Midbrain (tissue), 1 donor: ENCODE measurements at regions not wholly inside any gene's neighbourhood (a gene's known extent, or its start where the extent isn't known, plus 50 kb on each side); places are given as distances from the start of the nearest gene placed in this dataset.

Source experiments
- DNase-seq: peaks from one replicate; lab custom pipeline; 2025; lab: John Stamatoyannopoulos, UW

DNA sequence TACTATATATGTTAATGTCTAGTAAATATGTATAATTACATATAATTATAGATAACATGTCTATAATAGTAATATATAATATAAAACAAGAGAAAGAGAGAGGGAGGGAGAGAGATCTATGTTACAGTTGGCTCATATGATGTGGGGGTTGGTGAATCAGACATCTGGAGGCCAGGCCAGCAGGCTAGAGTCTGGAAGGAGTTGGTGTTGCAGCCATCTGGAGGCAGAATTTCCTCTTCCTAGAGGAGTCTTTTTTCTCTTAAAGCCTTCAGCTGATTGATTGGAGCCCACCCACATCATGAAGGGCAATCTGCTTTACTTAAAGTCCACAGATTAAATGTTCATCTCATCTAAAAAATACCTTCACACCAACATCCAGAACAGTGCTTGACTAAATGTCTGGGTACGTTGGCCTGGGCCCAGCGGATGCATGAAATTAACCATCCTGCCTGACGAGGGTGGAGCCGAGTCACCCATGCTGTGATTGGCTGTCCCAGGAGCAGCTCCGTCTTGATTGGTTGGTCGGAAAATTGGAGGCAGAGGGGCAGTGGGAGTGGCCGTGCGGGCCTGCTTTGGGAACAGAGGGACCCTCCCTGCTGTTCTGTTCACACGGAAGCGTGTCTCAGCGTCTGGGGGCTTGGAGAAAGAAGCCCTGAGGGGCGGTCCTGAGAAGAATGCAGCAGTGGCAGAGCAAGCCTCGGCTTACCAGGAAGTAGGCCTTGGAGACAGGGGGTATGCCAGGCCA lies 392.4 kb downstream of the QKI start:
- no peak for DNase-seq

DNA sequence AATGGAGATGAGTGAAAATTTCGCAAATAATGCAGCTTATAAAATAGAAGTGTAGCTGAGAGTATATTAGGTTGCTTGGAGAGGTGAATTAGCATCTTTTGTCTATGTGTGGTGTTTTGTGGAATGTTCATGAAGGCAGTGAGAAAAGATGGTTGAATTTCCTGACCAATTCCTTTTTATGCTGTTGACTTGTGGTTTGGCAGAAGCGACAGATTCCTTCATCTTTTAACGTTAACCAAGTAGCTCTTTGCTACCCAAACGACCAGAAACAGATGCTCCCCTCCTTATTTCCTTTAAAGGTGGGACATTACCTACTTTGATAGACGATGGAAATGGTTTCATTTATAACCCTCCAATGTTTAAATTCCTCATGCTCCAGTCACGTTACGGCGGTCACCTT lies 390.5 kb downstream of the QKI start:
- DNase-seq, result no peak

DNA sequence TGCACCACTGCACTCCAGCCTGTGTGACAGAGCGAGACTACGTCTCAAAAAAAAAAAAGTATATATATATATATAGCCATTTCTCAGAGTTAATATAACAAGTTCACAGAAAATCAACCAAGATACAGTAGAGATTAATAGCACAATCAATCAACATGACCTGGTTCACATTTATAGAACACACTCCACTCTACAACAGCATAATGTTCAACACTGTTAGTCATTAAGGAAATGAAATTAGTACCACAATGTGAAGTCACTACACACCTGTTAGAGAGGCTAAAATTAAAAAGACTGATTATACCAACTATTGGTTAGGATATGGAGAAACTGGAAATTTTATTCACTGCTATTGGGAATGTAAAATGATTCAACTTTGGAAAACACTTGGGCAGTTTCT lies 387.7 kb downstream of the QKI start:
- DNase-seq, result no peak

- DNase-seq, result no peak
Measured at GRCh38 chr6:163797296-163797845, 382.9 kb downstream of the QKI start.

- DNase-seq, result no peak
Measured at GRCh38 chr6:163793011-163793983, 378.8 kb downstream of the QKI start.

- no peak for DNase-seq
Measured at GRCh38 chr6:163790266-163790840, 375.8 kb downstream of the QKI start.

- no peak for DNase-seq
Measured at GRCh38 chr6:163789199-163789810, 374.8 kb downstream of the QKI start.

- no peak for DNase-seq
Measured at GRCh38 chr6:163786995-163787671, 372.6 kb downstream of the QKI start.

- DNase-seq, result no peak
Measured at GRCh38 chr6:163782436-163783003, 368.0 kb downstream of the QKI start.

DNA sequence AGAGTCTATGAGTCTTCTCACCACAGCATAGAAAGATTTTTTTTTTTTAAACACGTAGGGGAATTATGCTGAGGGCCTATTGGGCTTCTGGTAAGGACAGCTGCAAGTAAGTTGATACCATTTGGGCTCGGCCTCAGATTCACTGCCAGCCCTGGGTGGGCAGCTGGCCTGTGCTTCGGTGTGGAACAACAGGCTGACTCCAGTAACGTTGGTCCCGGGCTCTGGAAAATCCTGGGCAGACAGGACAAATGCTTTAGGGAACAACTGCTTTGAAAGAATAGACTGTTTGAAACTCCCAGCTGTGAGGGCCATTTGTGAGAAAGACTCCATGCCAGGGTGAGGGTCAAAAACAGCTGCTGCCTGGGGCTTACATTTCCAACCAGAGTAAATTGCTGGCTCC lies 366.5 kb downstream of the QKI start:
- peak; percentile 61 for DNase-seq

DNA sequence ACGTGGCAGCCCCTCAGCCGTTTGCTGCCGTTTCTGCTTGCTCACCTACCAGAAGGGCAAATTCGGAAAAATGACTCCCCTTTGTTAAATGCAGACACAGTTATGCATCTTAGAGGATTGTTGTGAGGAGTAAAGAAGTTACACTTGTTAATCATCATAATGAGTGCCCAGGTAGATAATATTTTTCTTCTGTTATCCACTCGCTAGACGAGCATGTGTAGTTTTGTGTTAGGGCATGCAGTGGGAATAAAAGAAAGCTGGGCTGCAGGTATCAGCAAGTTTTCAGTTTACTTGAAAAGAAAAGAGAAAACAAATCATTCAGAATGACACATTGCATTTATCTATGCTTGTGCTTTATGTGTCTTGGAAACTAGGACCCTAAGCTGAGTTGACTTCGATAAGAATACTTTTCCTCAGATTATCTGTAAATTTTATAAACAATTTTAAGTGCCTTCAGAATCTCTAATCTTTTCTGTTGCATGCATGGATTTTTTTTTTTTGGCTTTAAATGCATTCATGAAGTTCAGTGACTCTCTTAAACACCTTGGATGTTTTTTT lies 365.3 kb downstream of the QKI start:
- no peak for DNase-seq

DNA sequence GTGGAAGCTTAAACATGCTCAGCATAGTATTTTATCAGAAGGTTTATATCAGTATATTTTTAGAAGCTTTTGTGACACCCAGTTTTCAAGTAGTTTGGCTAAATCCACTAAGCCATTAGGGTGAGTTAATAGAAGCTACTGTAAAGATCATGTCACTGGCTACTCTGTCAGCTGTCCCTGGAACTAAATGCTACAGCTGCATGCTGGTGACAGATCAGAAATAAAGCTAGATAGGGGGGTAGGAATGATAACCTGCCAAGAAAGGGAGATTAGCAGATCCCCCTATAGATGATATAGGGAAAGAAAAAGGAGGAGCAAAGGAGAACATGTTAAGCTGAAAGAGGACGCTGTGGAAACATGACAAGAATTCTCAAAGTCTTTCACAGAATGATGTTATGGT lies 363.2 kb downstream of the QKI start:
- DNase-seq, result no peak

DNA sequence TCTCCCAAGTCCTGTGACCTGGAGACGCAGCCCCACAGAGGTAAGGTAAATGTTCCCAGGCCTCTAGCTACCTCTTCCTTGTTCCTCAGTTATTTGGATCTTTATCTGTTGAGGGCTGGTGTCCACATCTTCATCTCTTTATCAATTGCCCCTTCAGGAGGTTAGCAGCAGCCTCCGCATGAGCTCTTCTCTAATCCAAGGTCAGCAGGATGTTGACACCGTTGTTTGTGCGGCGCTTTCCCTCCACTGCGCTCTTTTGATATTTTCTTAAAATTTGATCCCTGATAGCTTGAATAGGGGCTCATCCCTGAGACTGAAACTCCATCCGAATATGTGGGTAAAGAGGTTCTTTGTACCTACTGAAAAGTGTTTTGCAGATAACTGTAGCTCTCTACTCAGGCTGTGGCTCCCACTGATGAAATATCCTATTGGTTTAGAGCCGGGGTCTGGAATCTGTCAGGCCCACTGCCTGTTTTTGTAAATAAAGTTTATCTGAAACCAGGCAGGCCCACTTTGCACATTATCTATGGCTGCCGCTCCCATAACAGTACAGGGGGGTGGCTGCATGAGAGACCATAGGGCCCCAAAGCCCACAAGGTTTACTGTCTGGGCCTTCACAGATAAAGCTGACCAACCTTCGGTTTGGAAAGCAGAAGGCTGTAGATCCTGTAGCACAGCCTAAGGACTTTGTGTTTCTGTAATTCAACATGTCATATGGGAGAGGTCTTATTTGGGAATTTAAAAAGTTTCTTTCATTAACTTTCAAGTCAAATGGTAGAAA lies 362.6 kb downstream of the QKI start:
- DNase-seq, result no peak

DNA sequence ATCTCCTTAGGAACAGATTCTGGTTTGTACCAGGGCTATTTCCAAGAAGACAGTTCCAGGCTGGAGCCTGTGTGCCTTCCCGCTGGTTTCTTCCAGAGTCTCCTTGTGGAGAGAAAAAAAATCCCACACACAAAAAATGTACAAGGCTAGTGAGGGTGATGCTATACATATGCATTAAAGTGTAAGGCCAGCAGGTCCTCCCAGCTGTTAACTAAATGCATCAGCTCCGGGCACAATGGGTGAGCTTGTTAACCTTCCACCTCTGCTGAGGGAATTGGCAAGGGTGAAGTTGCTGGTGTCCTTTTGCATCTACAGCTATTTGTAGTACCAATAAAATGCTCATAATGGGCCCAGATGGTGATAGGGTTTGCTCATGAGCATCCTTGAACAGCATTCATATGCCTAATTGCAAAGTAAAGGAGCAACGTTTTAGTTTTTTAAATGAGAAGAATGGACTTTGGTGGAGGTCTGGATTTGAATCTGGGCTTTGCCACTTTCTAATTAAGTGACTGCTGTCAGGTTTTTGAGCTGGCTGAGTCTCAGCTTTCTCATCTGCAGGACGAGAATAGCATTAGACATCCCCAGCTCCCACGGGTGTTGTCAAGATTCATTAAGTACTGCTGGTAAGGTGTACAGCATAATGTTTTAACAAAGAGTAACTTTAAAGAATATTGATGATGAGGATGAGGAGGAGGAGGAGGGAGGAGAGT lies 361.8 kb downstream of the QKI start:
- DNase-seq, result no peak

GRCh38 chr6:163775313-163775712 lies 360.8 kb downstream of the QKI start:
- DNase-seq, result no peak

GRCh38 chr6:163774485-163774884 lies 360.0 kb downstream of the QKI start:
- DNase-seq, result no peak

GRCh38 chr6:163773646-163774045 lies 359.1 kb downstream of the QKI start:
- no peak for DNase-seq

DNA sequence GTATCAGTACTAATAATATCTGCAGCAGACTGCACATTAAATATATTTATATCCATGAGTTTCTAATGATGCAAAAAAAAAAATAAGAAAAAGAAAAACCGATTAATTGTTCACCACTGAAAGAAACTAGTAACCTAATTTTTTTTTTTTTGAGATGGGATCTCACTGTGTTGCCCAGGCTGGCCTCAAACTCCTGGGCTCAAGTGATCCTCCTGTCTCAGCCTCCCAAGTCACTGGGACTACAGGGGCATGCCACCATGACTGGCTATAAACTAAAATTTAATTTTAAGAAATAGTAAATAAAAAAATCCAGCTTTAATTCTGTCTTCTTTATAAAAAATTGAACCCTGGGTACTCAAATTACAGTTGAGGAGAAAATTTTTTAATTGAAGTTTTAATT lies 358.2 kb downstream of the QKI start:
- DNase-seq, result no peak

- no peak for DNase-seq
Measured at GRCh38 chr6:163771180-163771579, 356.7 kb downstream of the QKI start.
